PC-9 (cell line): ENCODE measurements at regions not wholly inside any gene's neighbourhood (a gene's known extent, or its start where the extent isn't known, plus 50 kb on each side); places are given as distances from the start of the nearest gene placed in this dataset.

ENCODE experiments used
- BruUV-seq: library from RNA; stranded (reverse); fragments of 400-500 nt; replicated peaks from 2 replicates; lab custom pipeline; 2021; lab: Mats Ljungman, UMichigan
- CTCF ChIA-PET: fragments of 300-600 bp; sonication (Branson Sonifier 250); formaldehyde crosslinking; loops from one replicate; lab custom pipeline; 2022; ENCODE audit warnings: antibody characterized with exemption; lab: Charles Lee
- POLR2A ChIA-PET: fragments of 300-600 bp; sonication (Branson Sonifier 250); formaldehyde crosslinking; loops from one replicate; lab custom pipeline; 2022; ENCODE audit warnings: antibody characterized with exemption; ENCODE audit not compliant: unreplicated experiment; lab: Charles Lee
- DNase-seq, 2 experiments: peaks; one replicate each; pipeline versions ENCODE4 v3.0.0 to v3.0.0-alpha.2; 2015 to 2022; ENCODE audit warnings: mixed read lengths in 1 of 2
- H2AFZ ChIP-seq: fragments of 200-600 bp; sonication (generic); 2 replicates; pipeline ENCODE4 v1.8.1; 2017; ENCODE audit warnings: antibody characterized with exemption
- H3F3A ChIP-seq: fragments of 200-600 bp; sonication (generic); 2 replicates; pipeline ENCODE4 v1.8.1; 2017; ENCODE audit warnings: antibody characterized with exemption, mild to moderate bottlenecking, low read depth; ENCODE audit not compliant: insufficient read depth
- H3K27ac ChIP-seq: fragments of 200-600 bp; sonication (generic); 2 replicates; pipeline ENCODE4 v1.6.1; 2016; ENCODE audit warnings: mixed run types
- H3K27me3 ChIP-seq: fragments of 200-600 bp; sonication (generic); 2 replicates; pipeline ENCODE4 v1.6.1; 2016; ENCODE audit warnings: low read depth, mixed run types; ENCODE audit not compliant: insufficient read depth
- H3K36me3 ChIP-seq: fragments of 200-600 bp; sonication (generic); 2 replicates; pipeline ENCODE4 v1.6.1; 2016; ENCODE audit warnings: low read depth, mixed run types
- H3K4me1 ChIP-seq: fragments of 200-600 bp; sonication (generic); replicated peaks from 2 replicates; pipeline ENCODE4 v1.6.1; 2016; ENCODE audit warnings: mixed run types; ENCODE audit not compliant: insufficient read depth
- H3K4me2 ChIP-seq: fragments of 200-600 bp; sonication (generic); 2 replicates; pipeline ENCODE4 v1.6.1; 2017; ENCODE audit warnings: mixed run types
- H3K4me3 ChIP-seq: fragments of 200-600 bp; sonication (generic); 2 replicates; pipeline ENCODE4 v1.6.1; 2016; ENCODE audit warnings: mixed run types
- H3K79me2 ChIP-seq: fragments of 200-600 bp; sonication (generic); 2 replicates; pipeline ENCODE4 v1.6.1; 2017; ENCODE audit warnings: low read depth, mixed run types
- H3K9me2 ChIP-seq: fragments of 200-600 bp; sonication (generic); 2 replicates; pipeline ENCODE4 v1.8.1; 2017; ENCODE audit warnings: mild to moderate bottlenecking; ENCODE audit not compliant: insufficient read depth
- H3K9me3 ChIP-seq: fragments of 200-600 bp; sonication (generic); 2 replicates; pipeline ENCODE4 v1.8.1; 2016; ENCODE audit warnings: low read depth; ENCODE audit not compliant: insufficient read depth
- H4K20me1 ChIP-seq: fragments of 200-600 bp; sonication (generic); 2 replicates; pipeline ENCODE4 v1.8.1; 2017; ENCODE audit not compliant: insufficient read depth
- CTCF ChIP-seq: fragments of 200-600 bp; sonication (generic); conservative IDR thresholded peaks from 2 replicates; pipeline ENCODE4 v1.6.1; 2017; ENCODE audit warnings: mixed run types, antibody characterized with exemption, mild to moderate bottlenecking, moderate library complexity
- EZH2 ChIP-seq: fragments of 200-600 bp; sonication (generic); IDR thresholded peaks from 2 replicates; pipeline ENCODE4 v1.8.0; 2017; ENCODE audit warnings: antibody characterized with exemption, low read depth
- intact Hi-C: fragments of 100-400 bp; cut with micrococcal nuclease; formaldehyde crosslinking; loops from one replicate; pipeline ENCODE4 v1.10.0; 2022; ENCODE audit not compliant: unreplicated experiment

- TF ChIP-seq EZH2 (no peak), CTCF (peak; percentile 44)
- H3K9me2 ChIP-seq, result no peaks in the 10 kb centered on the region
- no peaks in the 10 kb centered on the region for H3K9me3 ChIP-seq
- no TSS peak for BruUV-seq
- POLR2A ChIA-PET, result no interaction called here
- H3K27me3 ChIP-seq, result no peaks in the 10 kb centered on the region
- no peaks in the 10 kb centered on the region for H4K20me1 ChIP-seq
- DNase-seq, result no peak
- no peaks in the 10 kb centered on the region for H3F3A ChIP-seq
- H3K4me1 ChIP-seq, result no peaks in the 10 kb centered on the region
- no peaks in the 10 kb centered on the region for H3K36me3 ChIP-seq
- intact Hi-C loops, result loop anchor here (1.0 to 10.0 kb wide), 4 partner anchors 494 to 1113 kb away; no protein-coding TSS in a partner anchor
- no peak overlapping the region for H2AFZ ChIP-seq
- H3K79me2 ChIP-seq, result no peaks in the 10 kb centered on the region
- H3K4me3 ChIP-seq, result no peak overlapping the region
- H3K27ac ChIP-seq, result no peak overlapping the region
- CTCF ChIA-PET, result no interaction called here
- H3K4me2 ChIP-seq, result no peak overlapping the region
Measured at GRCh38 chr4:111630705-111631104, 514.5 kb upstream of the FAM241A start.

GRCh38 chr4:111631215-111631999 is 513.8 kb upstream of the FAM241A start:
- no peak overlapping the region for H2AFZ ChIP-seq
- no peaks in the 10 kb centered on the region for H3K79me2 ChIP-seq
- no peaks in the 10 kb centered on the region for H3F3A ChIP-seq
- no peaks in the 10 kb centered on the region for H3K27me3 ChIP-seq
- intact Hi-C loops, result loop anchor here (5.0 to 10.0 kb wide), 2 partner anchors 677 to 1114 kb away; no protein-coding TSS in a partner anchor
- no peaks in the 10 kb centered on the region for H3K9me3 ChIP-seq
- ChIA-PET CTCF (no interaction called here), POLR2A (interaction anchor here (0.5 kb wide), 1 partner anchor 1006 kb away, joined by 5 read pairs; no protein-coding TSS in a partner anchor)
- no peak for DNase-seq
- no peaks in the 10 kb centered on the region for H3K4me1 ChIP-seq
- BruUV-seq, result no TSS peak
- H3K27ac ChIP-seq, result no peak overlapping the region
- no peak overlapping the region for H3K4me3 ChIP-seq
- H3K4me2 ChIP-seq, result no peak overlapping the region
- TF ChIP-seq EZH2, result no peak
- peak; percentile 52 for TF ChIP-seq CTCF
- H3K36me3 ChIP-seq, result no peaks in the 10 kb centered on the region
- no peaks in the 10 kb centered on the region for H4K20me1 ChIP-seq
- no peaks in the 10 kb centered on the region for H3K9me2 ChIP-seq

GRCh38 chr4:111632641-111633151 is 512.6 kb upstream of the FAM241A start:
- intact Hi-C loops, result loop anchor here (5.0 to 10.0 kb wide), 2 partner anchors 678 to 1115 kb away; no protein-coding TSS in a partner anchor
- Histone ChIP-seq H3K27ac (no peak overlapping the region), H3K4me1 (no peaks in the 10 kb centered on the region), H3K36me3 (no peaks in the 10 kb centered on the region), H3K79me2 (no peaks in the 10 kb centered on the region), H3K4me3 (no peak overlapping the region), H4K20me1 (no peaks in the 10 kb centered on the region), H3F3A (no peaks in the 10 kb centered on the region), H3K27me3 (no peaks in the 10 kb centered on the region), H3K4me2 (no peak overlapping the region), H2AFZ (no peak overlapping the region), H3K9me2 (no peaks in the 10 kb centered on the region), H3K9me3 (no peaks in the 10 kb centered on the region)
- BruUV-seq, result no TSS peak
- POLR2A ChIA-PET, result interaction anchor here (0.7 kb wide), 1 partner anchor 517 kb away, joined by 20 read pairs; no protein-coding TSS in a partner anchor
- DNase-seq, result no peak
- TF ChIP-seq CTCF (no peak), EZH2 (no peak)
- CTCF ChIA-PET, result interaction anchor here (0.6 to 1.0 kb wide), 2 partner anchors 528 to 749 kb away, joined by 3 to 4 read pairs; no protein-coding TSS in a partner anchor
